GM06990 (cell line): ENCODE measurements at regions not wholly inside any gene's neighbourhood (a gene's known extent, or its start where the extent isn't known, plus 50 kb on each side); places are given as distances from the start of the nearest gene placed in this dataset.

ENCODE experiments used
- DNase-seq: peaks from one replicate; pipeline ENCODE4 v3.0.0-alpha.2; 2011; ENCODE audit not compliant: insufficient read length; ENCODE audit errors: extremely low read depth
- H3K27me3 ChIP-seq: replicated peaks from 2 replicates; pipeline ENCODE4 v1.6.0; 2011; ENCODE audit warnings: low read length; ENCODE audit not compliant: control insufficient read depth, insufficient read depth
- H3K36me3 ChIP-seq: 2 replicates; pipeline ENCODE4 v1.5.1; 2011; ENCODE audit warnings: low read length; ENCODE audit not compliant: control insufficient read depth, insufficient read depth
- H3K4me3 ChIP-seq: replicated peaks from 2 replicates; pipeline ENCODE4 v1.5.1; 2011; ENCODE audit warnings: low read depth, mild to moderate bottlenecking, control low read depth, low read length
- CTCF ChIP-seq: IDR thresholded peaks from 2 replicates; pipeline ENCODE4 v1.5.1; 2011; ENCODE audit warnings: low read length, control low read depth, mild to moderate bottlenecking, inconsistent platforms; ENCODE audit not compliant: insufficient read depth, poor library complexity, severe bottlenecking

- no peak for TF ChIP-seq CTCF
- no peak overlapping the region for H3K4me3 ChIP-seq
- DNase-seq, result no peak
- H3K27me3 ChIP-seq, result no peaks in the 10 kb centered on the region
- H3K36me3 ChIP-seq, result no peaks in the 10 kb centered on the region
These were observed 246.7 kb upstream of the NFIA start for GRCh38 chr1:60835649-60836048.

- no peak for TF ChIP-seq CTCF
- no peaks in the 10 kb centered on the region for H3K27me3 ChIP-seq
- no peaks in the 10 kb centered on the region for H3K36me3 ChIP-seq
- H3K4me3 ChIP-seq, result no peak overlapping the region
- DNase-seq, result no peak
These were observed 249.2 kb upstream of the NFIA start for GRCh38 chr1:60833173-60833572.

DNA sequence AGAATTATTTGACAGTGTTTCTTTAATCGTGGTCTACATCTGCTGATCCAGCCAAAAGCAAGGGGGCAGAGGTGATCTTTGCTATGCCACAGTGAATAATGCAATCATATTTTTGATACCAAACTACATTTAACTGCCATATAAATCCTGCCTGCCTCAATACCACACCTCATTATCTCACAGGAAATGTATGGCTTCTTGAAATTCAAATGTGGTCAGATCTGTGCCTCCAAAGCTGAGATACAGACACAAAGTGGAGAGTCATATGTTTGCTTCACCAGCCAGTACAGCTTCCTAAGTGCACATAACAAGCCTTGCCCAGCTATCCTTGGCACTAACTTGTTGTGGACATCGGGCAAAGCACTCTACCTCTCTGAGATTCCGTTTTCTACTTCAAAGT lies 250.0 kb upstream of the NFIA start:
- no peak for TF ChIP-seq CTCF
- Histone ChIP-seq H3K36me3 (no peaks in the 10 kb centered on the region), H3K27me3 (no peaks in the 10 kb centered on the region), H3K4me3 (no peak overlapping the region)
- no peak for DNase-seq

GRCh38 chr1:60831780-60832179 lies 250.6 kb upstream of the NFIA start:
- H3K27me3 ChIP-seq, result no peaks in the 10 kb centered on the region
- H3K4me3 ChIP-seq, result no peak overlapping the region
- no peaks in the 10 kb centered on the region for H3K36me3 ChIP-seq
- no peak for TF ChIP-seq CTCF
- DNase-seq, result no peak

- Histone ChIP-seq H3K4me3 (no peak overlapping the region), H3K27me3 (no peaks in the 10 kb centered on the region), H3K36me3 (no peaks in the 10 kb centered on the region)
- TF ChIP-seq CTCF, result no peak
- no peak for DNase-seq
These were observed 253.4 kb upstream of the NFIA start for GRCh38 chr1:60828944-60829343.
